ENCODE measurements at regions not wholly inside any gene's neighbourhood (a gene's known extent, or its start where the extent isn't known, plus 50 kb on each side); places are given as distances from the start of the nearest gene placed in this dataset.

GRCh38 chr10:4101918-4102654, 317.1 kb upstream of the KLF6 start:
- DNase-seq (ENCODE audit: low read depth) = no peak
- no peak for TF ChIP-seq POLR2A (IDR thresholded peaks at IDR 0.05; ENCODE audit: extremely low read depth, insufficient read length)
- no peak for TF ChIP-seq CTCF (IDR thresholded peaks at IDR 0.05; ENCODE audit: low read depth, low read length)
- TF ChIP-seq MYC (IDR thresholded peaks at IDR 0.05; ENCODE audit: low read depth, low read length) = no peak
- TF ChIP-seq MAX (IDR thresholded peaks at IDR 0.05; ENCODE audit: low read depth, low read length) = no peak
- no peak overlapping the region for H3K4me3 ChIP-seq (ENCODE audit: low read depth, low read length)

GRCh38 chr10:4100380-4100779, 315.4 kb upstream of the KLF6 start:
- no peak for DNase-seq (ENCODE audit: low read depth)
- H3K4me3 ChIP-seq (ENCODE audit: low read depth, low read length) = no peak overlapping the region
- TF ChIP-seq CTCF (IDR thresholded peaks at IDR 0.05; ENCODE audit: low read depth, low read length) = no peak
- no peak for TF ChIP-seq POLR2A (IDR thresholded peaks at IDR 0.05; ENCODE audit: extremely low read depth, insufficient read length)
- no peak for TF ChIP-seq MAX (IDR thresholded peaks at IDR 0.05; ENCODE audit: low read depth, low read length)
- no peak for TF ChIP-seq MYC (IDR thresholded peaks at IDR 0.05; ENCODE audit: low read depth, low read length)

- no peak for DNase-seq (ENCODE audit: low read depth)
- TF ChIP-seq POLR2A (IDR thresholded peaks at IDR 0.05; ENCODE audit: extremely low read depth, insufficient read length) (no peak), CTCF (IDR thresholded peaks at IDR 0.05; ENCODE audit: low read depth, low read length) (no peak), MAX (IDR thresholded peaks at IDR 0.05; ENCODE audit: low read depth, low read length) (no peak), MYC (IDR thresholded peaks at IDR 0.05; ENCODE audit: low read depth, low read length) (no peak)
- H3K4me3 ChIP-seq (ENCODE audit: low read depth, low read length) = no peak overlapping the region
These were observed 314.2 kb upstream of the KLF6 start for GRCh38 chr10:4099202-4099601.

- no peak for TF ChIP-seq POLR2A (IDR thresholded peaks at IDR 0.05; ENCODE audit: extremely low read depth, insufficient read length)
- DNase-seq (ENCODE audit: low read depth) = no peak
- H3K4me3 ChIP-seq (ENCODE audit: low read depth, low read length) = no peak overlapping the region
These were observed 310.3 kb upstream of the KLF6 start for GRCh38 chr10:4095166-4095917.

- DNase-seq (ENCODE audit: low read depth) = no peak
- H3K4me3 ChIP-seq (ENCODE audit: low read depth, low read length) = no peak overlapping the region
- TF ChIP-seq MYC (IDR thresholded peaks at IDR 0.05; ENCODE audit: low read depth, low read length) (no peak), CTCF (IDR thresholded peaks at IDR 0.05; ENCODE audit: low read depth, low read length) (no peak), POLR2A (IDR thresholded peaks at IDR 0.05; ENCODE audit: extremely low read depth, insufficient read length) (no peak), MAX (IDR thresholded peaks at IDR 0.05; ENCODE audit: low read depth, low read length) (no peak)
These were observed 309.7 kb upstream of the KLF6 start for GRCh38 chr10:4094751-4095150.

- no peak overlapping the region for H3K4me3 ChIP-seq (ENCODE audit: low read depth, low read length)
- no peak for DNase-seq (ENCODE audit: low read depth)
- TF ChIP-seq MYC (IDR thresholded peaks at IDR 0.05; ENCODE audit: low read depth, low read length) = no peak
- TF ChIP-seq POLR2A (IDR thresholded peaks at IDR 0.05; ENCODE audit: extremely low read depth, insufficient read length) = no peak
- TF ChIP-seq CTCF (IDR thresholded peaks at IDR 0.05; ENCODE audit: low read depth, low read length) = no peak
These were observed 308.4 kb upstream of the KLF6 start for GRCh38 chr10:4093438-4093837.

Measured in NB4 (cell line).